GM12878 (cell line): ENCODE measurements at regions not wholly inside any gene's neighbourhood (a gene's known extent, or its start where the extent isn't known, plus 50 kb on each side); places are given as distances from the start of the nearest gene placed in this dataset.

ENCODE experiments used
- ATAC-seq: fragments of 200-7000 bp; cut with Tn5 transposase; 3 replicates; pipeline ENCODE4 v1.9.1; 2020; ENCODE audit warnings: mild to moderate bottlenecking, moderate library complexity
- BruUV-seq: library from RNA; stranded (reverse); fragments of 400-500 nt; replicated peaks from 2 replicates; lab custom pipeline; 2021; lab: Mats Ljungman, UMichigan
- CTCF ChIA-PET: fragments of 300-600 bp; sonication (Branson Sonifier 250); formaldehyde crosslinking; extraction: SDS; loops from one replicate; lab custom pipeline; 2021; ENCODE audit warnings: inconsistent platforms; lab: Yijun Ruan, JAX
- POLR2A ChIA-PET: fragments of 350-600 bp; formaldehyde crosslinking; extraction: SDS; loops from one replicate; lab custom pipeline; 2021; ENCODE audit warnings: inconsistent platforms; lab: Charles Lee
- RAD21 ChIA-PET: fragments of 300-600 bp; sonication (Branson Sonifier 250); formaldehyde crosslinking; loops from one replicate; lab custom pipeline; 2023; ENCODE audit warnings: antibody characterized with exemption; ENCODE audit not compliant: unreplicated experiment; lab: Charles Lee
- SMC1A ChIA-PET: fragments of 300-600 bp; sonication (Branson Sonifier 250); formaldehyde crosslinking; loops from one replicate; lab custom pipeline; 2023; ENCODE audit not compliant: unreplicated experiment, uncharacterized antibody; lab: Charles Lee
- DNase-seq: peaks from one replicate; pipeline ENCODE4 v3.0.0-alpha.2; 2011; ENCODE audit warnings: low read depth, low spot score
- FAIRE-seq: peaks from 3 replicates; lab custom pipeline; 2011; peaks lifted over from hg19 to GRCh38; lab: Jason Lieb, UNC
- H2AFZ ChIP-seq: 2 replicates; pipeline ENCODE4 v1.6.0; 2011; ENCODE audit warnings: low read depth, low read length, control low read depth; ENCODE audit not compliant: control insufficient read depth
- H3K27ac ChIP-seq: 2 replicates; pipeline ENCODE4 v1.5.1; 2011; ENCODE audit warnings: control low read depth; ENCODE audit not compliant: control insufficient read depth, insufficient read depth
- H3K27me3 ChIP-seq, 2 experiments: replicated peaks in 1 of 2; 2 replicates each; pipeline versions ENCODE4 v1.6.0 to v1.6.1; 2011; ENCODE audit warnings: low read length in 1 of 2; ENCODE audit not compliant: control insufficient read depth in 2 of 2, insufficient read depth in 2 of 2
- H3K36me3 ChIP-seq, 2 experiments: 2 replicates each; pipeline ENCODE4 v1.5.1; 2011; ENCODE audit warnings: low read length in 1 of 2; ENCODE audit not compliant: control insufficient read depth in 2 of 2, insufficient read depth in 2 of 2
- H3K4me1 ChIP-seq: 2 replicates; pipeline ENCODE4 v1.6.1; 2011; ENCODE audit warnings: mild to moderate bottlenecking, low read length, moderate library complexity, mixed read lengths; ENCODE audit not compliant: control insufficient read depth, insufficient read depth
- H3K4me2 ChIP-seq: 2 replicates; pipeline ENCODE4 v1.6.0; 2011; ENCODE audit warnings: control low read depth; ENCODE audit not compliant: control insufficient read depth, insufficient read depth
- H3K4me3 ChIP-seq: fragments of 200-600 bp; sonication (generic); 2 replicates; pipeline ENCODE4 v1.5.1; 2016
- H3K79me2 ChIP-seq: 2 replicates; pipeline ENCODE4 v1.6.0; 2011; ENCODE audit warnings: low read length; ENCODE audit not compliant: control insufficient read depth, insufficient read depth
- H3K9ac ChIP-seq: 2 replicates; pipeline ENCODE4 v1.8.0; 2011; ENCODE audit warnings: low read length, control low read depth, mixed read lengths; ENCODE audit not compliant: control insufficient read depth, insufficient read depth
- H3K9me3 ChIP-seq: replicated peaks from 3 replicates; pipeline ENCODE4 v1.5.1; 2011; ENCODE audit warnings: mild to moderate bottlenecking, low read length; ENCODE audit not compliant: control insufficient read depth, insufficient read depth
- H4K20me1 ChIP-seq: 2 replicates; pipeline ENCODE4 v1.6.0; 2011; ENCODE audit not compliant: control insufficient read depth, insufficient read depth
- CHD2 ChIP-seq: IDR thresholded peaks from 2 replicates; pipeline ENCODE4 v1.6.1; 2011; ENCODE audit warnings: low read depth, low read length, improper control_type of control experiment, borderline replicate concordance
- LARP7 ChIP-seq: fragments of 450-650 bp; IDR thresholded peaks from 2 replicates; pipeline ENCODE4 v1.6.1; 2017; ENCODE audit warnings: mild to moderate bottlenecking
- MYC ChIP-seq: IDR thresholded peaks from 2 replicates; pipeline ENCODE4 v1.6.1; 2011; ENCODE audit warnings: mild to moderate bottlenecking, low read length, moderate library complexity, inconsistent platforms; ENCODE audit not compliant: insufficient read depth, insufficient replicate concordance, insufficient read length, severe bottlenecking
- POLR2AphosphoS5 ChIP-seq: IDR thresholded peaks from 2 replicates; pipeline ENCODE4 v1.6.1; 2011; ENCODE audit warnings: mild to moderate bottlenecking, low read length, inconsistent platforms
- SIN3A ChIP-seq: IDR thresholded peaks from 2 replicates; pipeline ENCODE4 v1.6.1; 2012; ENCODE audit warnings: low read depth, low read length, improper control_type of control experiment
- ZNF384 ChIP-seq: IDR thresholded peaks from 2 replicates; pipeline ENCODE4 v1.6.1; 2012; ENCODE audit warnings: low read depth, mild to moderate bottlenecking, low read length, improper control_type of control experiment, borderline replicate concordance
- in situ Hi-C: fragments of 300-500 bp; cut with MboI; formaldehyde crosslinking; loops from 9 replicates; pipeline ENCODE4 v1.14.3; 2018; ENCODE audit warnings: mixed read lengths
- intact Hi-C: fragments of 100-400 bp; cut with micrococcal nuclease; formaldehyde crosslinking; loops from one replicate; pipeline ENCODE4 v1.14.2; 2022; ENCODE audit not compliant: unreplicated experiment
- TF ChIP-seq, protein P1 (sequence below): IDR thresholded peaks from 2 replicates; pipeline ENCODE4 v1.6.1; 2012; ENCODE audit warnings: low read length, inconsistent platforms

DNA sequence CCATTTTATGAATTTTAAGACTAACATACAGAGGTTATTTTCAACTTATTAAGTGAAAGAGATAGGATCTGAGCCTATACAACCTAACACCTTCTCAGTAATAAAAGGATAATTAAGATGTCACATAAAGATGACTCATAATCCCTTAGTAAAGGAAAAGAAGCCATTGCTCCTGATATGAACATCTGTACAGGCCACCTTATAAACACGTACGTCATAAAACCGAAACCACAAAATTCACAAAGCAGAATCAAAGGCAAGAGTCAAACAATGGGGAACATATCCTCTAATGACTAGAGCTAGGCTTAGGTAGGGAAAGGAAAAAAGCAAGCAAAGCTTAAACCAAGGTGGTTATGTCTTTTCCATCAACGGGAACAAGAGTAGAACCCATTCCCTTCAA lies 103.5 kb downstream of the KCNA4 start (continued):
- no peak for TF ChIP-seq MYC
- TF ChIP-seq CHD2, result no peak

DNA sequence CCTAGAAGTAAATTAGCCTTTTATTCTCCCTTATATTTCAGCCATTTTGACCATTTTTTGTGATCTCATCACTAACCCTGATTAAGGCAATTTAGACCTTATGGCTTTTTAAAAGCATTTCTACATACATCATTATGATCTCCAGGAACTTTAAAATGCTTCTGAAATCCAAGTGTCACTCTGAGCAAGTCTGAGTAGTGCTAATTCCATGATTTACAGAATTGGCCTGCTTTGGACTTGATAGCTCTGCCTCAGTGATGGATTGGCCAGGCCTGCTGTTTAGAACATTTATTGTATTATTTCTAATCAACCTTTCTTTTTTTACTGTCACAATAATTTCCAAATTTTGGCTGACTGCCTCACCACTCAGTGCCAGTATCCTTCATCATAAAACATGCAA lies 116.4 kb downstream of the KCNA4 start:
- ATAC-seq, result no peak
- no peak for FAIRE-seq
- Histone ChIP-seq H3K4me1 (no peaks in the 10 kb centered on the region), H3K79me2 (no peaks in the 10 kb centered on the region), H3K36me3 (no peaks in the 10 kb centered on the region), H3K9me3 (no peaks in the 10 kb centered on the region), H3K4me2 (no peak overlapping the region), H3K27me3 (no peaks in the 10 kb centered on the region), H4K20me1 (no peaks in the 10 kb centered on the region), H3K4me3 (no peak overlapping the region), H3K9ac (no peak overlapping the region), H3K27ac (no peak overlapping the region), H2AFZ (no peak overlapping the region)
- ChIA-PET POLR2A (no interaction called here), RAD21 (no interaction called here), CTCF (no interaction called here), SMC1A (no interaction called here)
- no peak for DNase-seq
- intact Hi-C loops (no loop called here), in situ Hi-C loops (no loop called here)
- TF ChIP-seq LARP7, result no peak
- TF ChIP-seq, protein P1, sequence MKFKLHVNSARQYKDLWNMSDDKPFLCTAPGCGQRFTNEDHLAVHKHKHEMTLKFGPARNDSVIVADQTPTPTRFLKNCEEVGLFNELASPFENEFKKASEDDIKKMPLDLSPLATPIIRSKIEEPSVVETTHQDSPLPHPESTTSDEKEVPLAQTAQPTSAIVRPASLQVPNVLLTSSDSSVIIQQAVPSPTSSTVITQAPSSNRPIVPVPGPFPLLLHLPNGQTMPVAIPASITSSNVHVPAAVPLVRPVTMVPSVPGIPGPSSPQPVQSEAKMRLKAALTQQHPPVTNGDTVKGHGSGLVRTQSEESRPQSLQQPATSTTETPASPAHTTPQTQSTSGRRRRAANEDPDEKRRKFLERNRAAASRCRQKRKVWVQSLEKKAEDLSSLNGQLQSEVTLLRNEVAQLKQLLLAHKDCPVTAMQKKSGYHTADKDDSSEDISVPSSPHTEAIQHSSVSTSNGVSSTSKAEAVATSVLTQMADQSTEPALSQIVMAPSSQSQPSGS, result no peak
- no peak for TF ChIP-seq ZNF384
- TF ChIP-seq POLR2AphosphoS5, result no peak
- no peak for TF ChIP-seq SIN3A
- no TSS peak for BruUV-seq
